MM.1S (cell line): ENCODE measurements at regions not wholly inside any gene's neighbourhood (a gene's known extent, or its start where the extent isn't known, plus 50 kb on each side); places are given as distances from the start of the nearest gene placed in this dataset.

Experiments used
- EZH2 ChIP-seq: fragments of 300-600 bp; sonication (generic); optimal IDR thresholded peaks from 2 replicates; pipeline ENCODE3; 2017; ENCODE audit warnings: low read depth, mild to moderate bottlenecking, antibody characterized with exemption, low read length, mixed read lengths
- EZH2phosphoT487 ChIP-seq: fragments of 300-600 bp; sonication (generic); IDR thresholded peaks from 2 replicates; pipeline ENCODE4 v1.6.1; 2018; ENCODE audit warnings: antibody characterized with exemption, low read length
- TF ChIP-seq, protein P1 (sequence below): fragments of 300-600 bp; sonication (generic); IDR thresholded peaks from 2 replicates; pipeline ENCODE4 v1.5.1; 2016; ENCODE audit warnings: antibody characterized with exemption, low read length, mixed read lengths

GRCh38 chr9:73684601-73685000 lies 532.9 kb downstream of the ANXA1 start:
- TF ChIP-seq, protein P1, sequence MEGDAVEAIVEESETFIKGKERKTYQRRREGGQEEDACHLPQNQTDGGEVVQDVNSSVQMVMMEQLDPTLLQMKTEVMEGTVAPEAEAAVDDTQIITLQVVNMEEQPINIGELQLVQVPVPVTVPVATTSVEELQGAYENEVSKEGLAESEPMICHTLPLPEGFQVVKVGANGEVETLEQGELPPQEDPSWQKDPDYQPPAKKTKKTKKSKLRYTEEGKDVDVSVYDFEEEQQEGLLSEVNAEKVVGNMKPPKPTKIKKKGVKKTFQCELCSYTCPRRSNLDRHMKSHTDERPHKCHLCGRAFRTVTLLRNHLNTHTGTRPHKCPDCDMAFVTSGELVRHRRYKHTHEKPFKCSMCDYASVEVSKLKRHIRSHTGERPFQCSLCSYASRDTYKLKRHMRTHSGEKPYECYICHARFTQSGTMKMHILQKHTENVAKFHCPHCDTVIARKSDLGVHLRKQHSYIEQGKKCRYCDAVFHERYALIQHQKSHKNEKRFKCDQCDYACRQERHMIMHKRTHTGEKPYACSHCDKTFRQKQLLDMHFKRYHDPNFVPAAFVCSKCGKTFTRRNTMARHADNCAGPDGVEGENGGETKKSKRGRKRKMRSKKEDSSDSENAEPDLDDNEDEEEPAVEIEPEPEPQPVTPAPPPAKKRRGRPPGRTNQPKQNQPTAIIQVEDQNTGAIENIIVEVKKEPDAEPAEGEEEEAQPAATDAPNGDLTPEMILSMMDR, result no peak
- TF ChIP-seq EZH2 (no peak), EZH2phosphoT487 (no peak)
